Endodermal cell (in vitro differentiated cells): ENCODE measurements at regions not wholly inside any gene's neighbourhood (a gene's known extent, or its start where the extent isn't known, plus 50 kb on each side); places are given as distances from the start of the nearest gene placed in this dataset.

Experiments
- DNase-seq: peaks from one replicate; pipeline ENCODE4 v3.0.0-alpha.2; 2017
- H3K27ac ChIP-seq: 2 replicates; pipeline ENCODE4 v1.5.1; 2013; ENCODE audit warnings: mild to moderate bottlenecking, low read depth, low read length, moderate library complexity
- H3K27me3 ChIP-seq: 2 replicates; pipeline ENCODE4 v1.6.1; 2013; ENCODE audit warnings: mild to moderate bottlenecking, low read length, moderate library complexity; ENCODE audit not compliant: insufficient read depth, control insufficient read depth, poor library complexity, severe bottlenecking
- H3K36me3 ChIP-seq: 2 replicates; pipeline ENCODE4 v1.7.0; 2013; ENCODE audit warnings: mild to moderate bottlenecking, low read length, moderate library complexity; ENCODE audit not compliant: control insufficient read depth, insufficient read depth
- H3K4me1 ChIP-seq: one replicate; pipeline ENCODE4 v1.7.0; 2013; ENCODE audit warnings: low read length; ENCODE audit not compliant: control insufficient read depth, insufficient read depth
- H3K4me3 ChIP-seq: 2 replicates; pipeline ENCODE4 v1.5.1; 2013; ENCODE audit warnings: mild to moderate bottlenecking, low read length, moderate library complexity
- H3K9ac ChIP-seq: 2 replicates; pipeline ENCODE4 v1.6.1; 2013; ENCODE audit warnings: mild to moderate bottlenecking, low read length, moderate library complexity; ENCODE audit not compliant: poor library complexity, severe bottlenecking; ENCODE audit errors: extremely low read depth
- H3K9me3 ChIP-seq: 2 replicates; pipeline ENCODE4 v1.6.1; 2013; ENCODE audit warnings: mild to moderate bottlenecking, low read length, moderate library complexity; ENCODE audit not compliant: control insufficient read depth
- H3K27ac Mint-ChIP-seq: 2 replicates; pipeline ENCODE4 v1.8.0; 2020; ENCODE audit warnings: mixed read lengths
- H3K27me3 Mint-ChIP-seq: 2 replicates; pipeline ENCODE4 v1.8.0; 2021; ENCODE audit warnings: mild to moderate bottlenecking, mixed read lengths; ENCODE audit not compliant: insufficient read depth
- H3K36me3 Mint-ChIP-seq: 2 replicates; pipeline ENCODE4 v1.8.0; 2020; ENCODE audit warnings: low read depth, mixed read lengths
- H3K4me1 Mint-ChIP-seq: 2 replicates; pipeline ENCODE4 v1.8.0; 2020; ENCODE audit warnings: mixed read lengths
- H3K4me3 Mint-ChIP-seq: 2 replicates; pipeline ENCODE4 v1.8.0; 2020; ENCODE audit warnings: mild to moderate bottlenecking, moderate library complexity, mixed read lengths
- H3K9me3 Mint-ChIP-seq: 2 replicates; pipeline ENCODE4 v1.8.0; 2020; ENCODE audit warnings: mild to moderate bottlenecking, mixed read lengths
- CTCF ChIP-seq: fragments of 200-600 bp; sonication (generic); conservative IDR thresholded peaks from 2 replicates; pipeline ENCODE4 v1.5.0; 2021; ENCODE audit warnings: antibody characterized with exemption, mild to moderate bottlenecking
- WGBS, 2 experiments: methylation state at CpG; one replicate each; pipeline versions ENCODE4 v1.1.5 to v1.1.7; 2013; ENCODE audit warnings: missing lambda C conversion rate in 2 of 2, mixed read lengths in 1 of 2; ENCODE audit not compliant: insufficient coverage in 1 of 2, insufficient read length in 1 of 2; 5-methylcytosine and 5-hydroxymethylcytosine counted together

- H3K27me3 Mint-ChIP-seq: no peaks in the 10 kb centered on the region
- H3K9me3 ChIP-seq: no peaks in the 10 kb centered on the region
- no peaks in the 10 kb centered on the region for H3K36me3 Mint-ChIP-seq
- no peaks in the 10 kb centered on the region for H3K36me3 ChIP-seq
- no peaks in the 10 kb centered on the region for H3K4me1 ChIP-seq
- H3K4me3 Mint-ChIP-seq: no peak overlapping the region
- WGBS, 2 experiments: 92 to 100% methylated on average over 6 of the region's 6 CpGs
- H3K27ac ChIP-seq: no peak overlapping the region
- H3K27me3 ChIP-seq: peaks cover 5% of the 10 kb centered on the region
- H3K4me3 ChIP-seq: no peak overlapping the region
- no peak for TF ChIP-seq CTCF
- DNase-seq: no peak
- no peaks in the 10 kb centered on the region for H3K9me3 Mint-ChIP-seq
- no peak overlapping the region for H3K27ac Mint-ChIP-seq
- H3K9ac ChIP-seq: no peak overlapping the region
- H3K4me1 Mint-ChIP-seq: no peaks in the 10 kb centered on the region
Observed at GRCh38 chr14:80325112-80325511, 113.8 kb upstream of the DIO2 start.

GRCh38 chr14:80324649-80325048, 113.3 kb upstream of the DIO2 start:
- no peak for DNase-seq
- no peaks in the 10 kb centered on the region for H3K4me1 Mint-ChIP-seq
- no peak overlapping the region for H3K4me3 ChIP-seq
- no peaks in the 10 kb centered on the region for H3K36me3 Mint-ChIP-seq
- no peaks in the 10 kb centered on the region for H3K27me3 Mint-ChIP-seq
- WGBS, 2 experiments: 80% methylated on average over 2 of the region's 3 CpGs; no CpG with 5 or more reads in 1 of the 2 experiments
- no peak overlapping the region for H3K9ac ChIP-seq
- H3K27ac Mint-ChIP-seq: no peak overlapping the region
- no peak for TF ChIP-seq CTCF
- H3K36me3 ChIP-seq: no peaks in the 10 kb centered on the region
- no peak overlapping the region for H3K27ac ChIP-seq
- no peaks in the 10 kb centered on the region for H3K9me3 ChIP-seq
- no peak overlapping the region for H3K4me3 Mint-ChIP-seq
- no peaks in the 10 kb centered on the region for H3K4me1 ChIP-seq
- peaks cover 5% of the 10 kb centered on the region for H3K27me3 ChIP-seq
- no peaks in the 10 kb centered on the region for H3K9me3 Mint-ChIP-seq

- TF ChIP-seq CTCF: no peak
- no peaks in the 10 kb centered on the region for H3K9me3 Mint-ChIP-seq
- no peak for DNase-seq
- H3K4me1 ChIP-seq: no peaks in the 10 kb centered on the region
- H3K4me3 Mint-ChIP-seq: no peak overlapping the region
- H3K9ac ChIP-seq: no peak overlapping the region
- H3K27me3 Mint-ChIP-seq: no peaks in the 10 kb centered on the region
- no peaks in the 10 kb centered on the region for H3K36me3 ChIP-seq
- H3K36me3 Mint-ChIP-seq: no peaks in the 10 kb centered on the region
- H3K9me3 ChIP-seq: no peaks in the 10 kb centered on the region
- WGBS, 2 experiments: 100% methylated on average over 2 of the region's 2 CpGs; no CpG with 5 or more reads in 1 of the 2 experiments
- no peaks in the 10 kb centered on the region for H3K4me1 Mint-ChIP-seq
- H3K27ac ChIP-seq: no peak overlapping the region
- no peak overlapping the region for H3K27ac Mint-ChIP-seq
- H3K4me3 ChIP-seq: no peak overlapping the region
- H3K27me3 ChIP-seq: peaks cover 5% of the 10 kb centered on the region
Observed at GRCh38 chr14:80323038-80323665, 111.8 kb upstream of the DIO2 start.
